GM18505 (cell line): ENCODE measurements at regions not wholly inside any gene's neighbourhood (a gene's known extent, or its start where the extent isn't known, plus 50 kb on each side); places are given as distances from the start of the nearest gene placed in this dataset.
"Not testable (repeated sequence)": the region's sequence is repeated elsewhere in the genome, so short reads cannot be mapped to it uniquely, and the experiment has no call there.

Experiments used
- ATAC-seq: cut with Tn5 transposase; IDR thresholded peaks from one replicate; pipeline ENCODE4 v1.9.1; 2021; ENCODE audit not compliant: unreplicated experiment
- POLR2A ChIP-seq: IDR thresholded peaks from 4 replicates; pipeline ENCODE4 v1.6.1; 2011; ENCODE audit warnings: borderline replicate concordance; ENCODE audit not compliant: insufficient read depth, insufficient read length; ENCODE audit errors: extremely low read depth

DNA sequence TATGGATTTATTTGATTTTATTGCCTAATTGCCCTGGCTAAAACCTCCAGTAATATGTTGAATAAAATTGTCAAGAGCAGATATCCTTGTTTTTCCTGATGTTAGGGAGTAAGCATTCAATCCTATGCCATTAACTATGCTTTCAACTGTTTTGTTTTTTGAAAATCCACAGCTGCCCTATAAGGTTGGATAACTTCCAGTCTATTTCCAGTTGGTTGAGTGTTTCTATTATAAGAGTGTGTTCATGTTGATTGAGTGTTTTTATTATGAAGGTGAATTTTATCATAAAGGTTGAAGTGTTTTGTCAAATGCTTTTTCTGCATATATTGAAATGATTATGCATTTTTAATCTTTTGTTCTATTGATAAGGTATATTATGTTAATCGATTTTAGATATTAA lies 149.9 kb upstream of the SCN7A start:
- no peak for ATAC-seq
- no peak for TF ChIP-seq POLR2A

DNA sequence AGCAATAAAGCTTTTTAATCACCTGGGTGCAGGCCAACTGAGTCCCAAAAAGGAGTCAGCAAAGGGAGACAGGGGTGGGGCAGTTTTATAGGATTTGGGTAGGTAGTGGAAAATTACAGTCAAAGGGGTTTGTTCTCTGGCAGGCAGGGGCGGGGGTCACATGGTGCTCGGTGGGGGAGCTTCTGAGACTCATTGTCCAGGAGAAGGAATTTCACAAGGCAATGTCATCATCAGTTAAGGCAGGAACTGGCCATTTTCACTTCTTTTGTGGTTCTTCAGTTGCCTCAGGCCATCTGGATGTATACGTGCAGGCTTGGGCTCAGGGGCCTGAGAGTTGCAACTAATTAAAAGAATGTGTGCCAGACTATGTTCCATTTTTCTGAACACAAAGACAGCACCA lies 147.5 kb upstream of the SCN7A start:
- not testable (repeated sequence) for ATAC-seq

DNA sequence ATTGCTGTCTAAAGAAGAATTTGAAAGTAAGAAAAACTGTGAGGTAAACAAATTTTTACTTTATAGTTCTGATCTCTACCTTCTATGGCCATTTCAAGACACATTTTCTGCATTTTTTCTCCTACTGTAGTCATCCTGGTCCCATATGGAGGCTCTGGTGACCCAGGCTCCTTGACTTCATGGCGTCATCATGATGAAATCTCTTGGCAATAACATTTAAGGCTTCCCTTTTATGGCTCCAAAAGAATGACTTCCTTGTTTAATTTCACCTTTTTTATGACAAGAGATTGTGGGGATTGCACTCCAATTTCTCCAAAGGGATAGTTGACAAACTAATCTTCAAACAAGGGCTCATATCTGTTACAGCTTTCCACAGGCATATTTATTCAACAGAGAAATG lies 143.0 kb upstream of the SCN7A start:
- no peak for ATAC-seq
- no peak for TF ChIP-seq POLR2A

DNA sequence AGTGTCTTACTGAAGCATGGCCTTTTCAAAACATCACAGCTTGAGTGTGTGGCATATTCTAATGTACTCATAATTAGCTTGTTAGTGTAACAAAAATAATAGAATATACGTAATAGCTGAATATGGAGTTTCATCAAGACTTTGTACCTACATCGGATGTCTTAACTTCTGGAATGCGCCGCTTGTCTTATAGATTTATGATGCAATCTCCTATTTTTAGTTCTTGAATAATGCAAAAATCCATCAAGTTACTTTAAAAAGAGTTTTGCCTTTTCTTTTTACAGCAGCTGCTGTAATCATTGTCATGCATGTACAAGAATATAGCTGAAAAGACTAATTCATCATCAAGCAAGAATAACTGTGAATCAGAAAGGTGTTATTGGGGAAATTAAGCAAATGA lies 140.7 kb upstream of the SCN7A start:
- no peak for ATAC-seq
- no peak for TF ChIP-seq POLR2A

DNA sequence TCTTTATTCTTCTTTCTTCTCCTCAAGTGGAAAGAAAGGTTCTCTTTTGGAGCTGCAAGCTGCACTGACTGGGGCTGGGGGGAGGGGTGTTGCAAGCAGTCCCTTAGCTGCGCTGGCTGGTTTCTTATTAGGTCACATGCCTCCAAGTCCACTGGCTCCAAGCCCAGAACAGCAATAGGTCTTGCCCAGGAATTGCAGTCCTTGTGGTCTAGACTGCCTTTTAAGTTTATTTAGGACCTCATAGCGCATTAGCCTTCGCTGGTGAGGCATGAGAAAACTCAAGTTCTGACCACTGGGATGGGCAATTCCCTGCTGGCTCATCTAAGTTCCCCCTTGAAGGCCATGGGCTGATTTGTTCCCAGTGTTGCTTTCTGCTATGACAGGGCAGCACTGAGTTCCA lies 138.6 kb upstream of the SCN7A start:
- no peak for TF ChIP-seq POLR2A
- ATAC-seq: no peak

DNA sequence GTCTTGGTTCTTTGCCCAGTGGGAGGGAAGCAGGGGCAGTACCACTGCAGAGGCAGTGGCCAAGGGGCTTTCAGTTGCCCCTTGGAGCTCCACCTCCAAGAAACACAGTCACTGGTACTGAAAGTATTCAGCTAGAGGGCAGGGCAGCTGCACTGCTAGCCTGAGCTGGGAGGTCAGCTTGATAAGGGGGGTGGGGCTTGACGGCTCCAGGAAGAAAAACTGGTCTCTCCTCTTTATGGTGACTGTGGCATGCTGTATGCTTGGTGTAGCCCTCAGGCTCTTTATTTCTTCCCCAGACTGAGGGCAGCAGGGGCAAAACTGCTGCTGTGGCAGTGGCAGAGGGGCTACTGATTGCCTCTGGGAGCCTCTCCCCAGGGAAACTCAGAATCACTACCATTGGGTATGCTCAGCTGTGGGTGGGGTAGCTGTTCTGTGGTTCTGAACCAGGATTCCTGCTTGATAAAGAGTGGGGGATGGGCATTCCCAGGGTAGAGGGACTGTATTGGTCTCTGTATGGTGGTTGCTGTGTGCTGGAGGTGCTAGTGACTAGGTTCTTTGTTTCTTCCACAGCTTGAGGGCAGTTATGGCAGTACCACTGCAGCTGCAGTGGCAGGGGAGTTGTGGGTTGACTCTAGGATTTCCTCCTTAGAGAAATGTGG lies 134.6 kb upstream of the SCN7A start:
- ATAC-seq: no peak
- TF ChIP-seq POLR2A: no peak

DNA sequence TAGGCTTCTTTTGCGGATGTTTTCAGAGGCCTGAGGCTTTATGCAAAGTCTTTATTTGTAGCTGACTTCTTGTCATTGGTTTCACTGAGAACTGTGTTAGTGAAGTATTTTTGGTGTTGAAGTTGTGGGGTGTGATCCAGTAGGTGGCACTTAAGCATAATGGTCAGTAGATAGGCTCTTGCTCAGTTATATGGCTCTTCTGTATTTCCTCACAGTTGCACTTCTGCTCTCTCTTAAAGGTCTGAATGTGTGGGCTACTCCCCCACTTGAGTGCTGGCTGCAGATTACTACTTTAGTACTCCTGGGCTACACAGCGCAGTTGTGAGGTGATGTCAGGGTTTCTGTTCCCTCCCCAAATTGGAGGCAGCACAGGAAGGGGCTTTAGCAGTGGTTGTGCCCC lies 133.8 kb upstream of the SCN7A start:
- no peak for TF ChIP-seq POLR2A
- peak; percentile 58 for ATAC-seq

DNA sequence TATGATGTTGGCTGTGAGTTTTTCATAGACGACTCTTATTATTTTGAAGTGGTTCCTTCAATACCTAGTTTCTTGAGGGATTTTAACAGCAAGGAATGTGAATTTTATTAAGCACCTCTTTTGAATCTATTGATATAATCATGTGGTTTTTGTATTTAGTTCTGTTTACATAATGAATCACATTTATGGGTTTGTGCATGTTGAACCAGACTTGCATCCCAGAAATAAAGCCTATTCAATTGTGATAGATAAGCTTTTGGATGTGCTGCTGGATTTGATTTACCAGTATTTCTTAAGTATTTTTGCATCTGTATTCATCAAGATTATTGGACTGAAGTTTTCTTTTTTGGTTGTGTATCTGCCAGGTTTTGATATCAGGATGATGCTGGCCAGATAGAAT lies 131.6 kb upstream of the SCN7A start:
- no peak for ATAC-seq
- TF ChIP-seq POLR2A: no peak

DNA sequence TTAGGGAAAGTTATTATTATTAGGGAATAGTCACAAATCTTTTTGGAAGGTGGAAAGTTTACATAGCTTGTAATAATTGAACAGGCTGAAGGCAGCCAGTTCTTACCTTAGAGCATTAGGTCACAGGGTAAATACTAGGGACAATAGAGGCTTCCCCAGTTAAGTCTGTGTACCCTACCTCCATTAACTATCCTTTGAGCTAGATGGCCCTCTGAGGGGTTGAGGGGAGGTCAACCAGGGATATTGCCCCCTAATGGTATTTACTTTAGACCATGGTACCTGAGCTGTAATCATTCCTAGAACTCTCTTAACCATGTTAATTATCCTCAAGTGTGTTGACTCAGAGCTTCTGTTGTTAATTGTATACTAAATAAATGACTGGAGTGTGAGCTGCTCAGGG lies 120.5 kb upstream of the SCN7A start:
- TF ChIP-seq POLR2A: no peak
- no peak for ATAC-seq

DNA sequence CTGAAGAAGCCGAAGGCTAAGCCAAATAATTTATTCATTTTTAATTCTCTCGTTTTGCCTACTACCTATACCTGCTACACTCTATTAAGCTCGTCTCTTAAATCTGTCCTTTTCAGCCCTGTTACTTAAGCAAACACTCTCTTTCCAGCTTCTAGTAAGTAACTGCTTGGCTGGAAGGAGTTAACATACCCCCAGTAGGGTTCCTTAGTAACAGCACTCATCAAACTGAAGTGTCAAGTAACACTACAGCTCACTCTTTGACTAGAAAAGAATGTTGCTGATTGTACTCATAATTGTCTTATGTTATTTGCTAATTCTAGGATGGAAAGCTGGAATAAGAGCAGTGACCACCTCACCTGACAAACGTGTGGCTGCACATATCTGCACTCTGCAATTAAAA lies 120.0 kb upstream of the SCN7A start:
- TF ChIP-seq POLR2A: no peak
- no peak for ATAC-seq

DNA sequence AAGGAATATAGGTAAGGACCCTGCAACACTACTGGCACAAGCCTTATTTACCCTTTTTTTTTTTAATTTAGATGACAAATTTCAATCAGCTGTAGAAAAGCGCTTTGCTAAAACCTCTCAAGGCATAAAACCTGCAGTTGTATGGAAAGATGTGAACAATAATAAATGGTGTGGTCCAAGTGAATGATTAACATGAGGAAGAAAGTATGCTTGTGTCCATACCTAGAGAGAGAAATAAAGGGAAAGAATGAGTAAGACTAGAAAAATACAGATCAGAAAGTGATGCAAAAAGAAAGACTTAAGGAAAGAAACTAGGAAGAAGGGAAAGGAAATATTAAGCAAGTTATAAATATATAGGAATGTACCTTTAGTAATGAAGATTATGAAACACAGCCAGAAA lies 119.2 kb upstream of the SCN7A start:
- no peak for ATAC-seq

DNA sequence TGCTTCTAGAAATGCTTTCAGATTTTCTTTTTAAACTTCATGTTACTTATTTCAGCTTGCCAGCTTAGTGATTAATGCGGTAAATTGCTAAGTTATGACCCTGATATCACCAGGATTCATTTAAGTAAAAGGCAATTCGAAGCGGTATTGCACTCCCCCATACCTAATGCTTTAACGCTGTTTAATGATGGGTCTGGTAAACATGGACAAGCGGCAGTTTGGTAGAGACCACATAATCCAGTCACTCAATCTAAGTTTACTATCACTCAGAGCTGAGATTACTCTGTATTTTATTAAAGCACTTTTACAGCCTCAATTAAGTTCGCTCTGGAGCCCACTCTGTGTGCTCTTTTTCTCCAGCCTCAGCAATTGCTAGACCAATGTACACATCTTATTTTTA lies 118.2 kb upstream of the SCN7A start:
- ATAC-seq: no peak
- no peak for TF ChIP-seq POLR2A

More for the DNA sequence above, 119.2 kb upstream of the SCN7A start:
- no peak for TF ChIP-seq POLR2A

DNA sequence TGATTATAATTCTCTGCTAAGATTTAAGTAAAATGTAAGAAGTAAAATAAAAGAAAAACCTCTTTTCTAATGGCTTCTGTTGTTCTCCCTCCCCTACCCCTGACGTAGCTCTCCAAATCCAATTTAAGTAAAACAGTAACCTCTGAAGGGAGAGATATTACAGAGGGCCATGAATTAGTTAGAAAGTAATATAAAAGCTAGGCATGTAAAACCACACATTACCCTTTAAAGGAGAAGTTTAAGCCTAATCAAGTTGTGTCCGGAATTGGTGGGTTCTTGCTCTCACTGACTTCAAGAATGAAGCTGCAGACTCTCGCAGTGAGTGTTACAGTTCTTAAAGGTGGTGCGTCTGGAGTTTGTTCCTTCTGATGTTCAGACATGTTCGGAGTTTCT lies 116.9 kb upstream of the SCN7A start:
- no peak for ATAC-seq

DNA sequence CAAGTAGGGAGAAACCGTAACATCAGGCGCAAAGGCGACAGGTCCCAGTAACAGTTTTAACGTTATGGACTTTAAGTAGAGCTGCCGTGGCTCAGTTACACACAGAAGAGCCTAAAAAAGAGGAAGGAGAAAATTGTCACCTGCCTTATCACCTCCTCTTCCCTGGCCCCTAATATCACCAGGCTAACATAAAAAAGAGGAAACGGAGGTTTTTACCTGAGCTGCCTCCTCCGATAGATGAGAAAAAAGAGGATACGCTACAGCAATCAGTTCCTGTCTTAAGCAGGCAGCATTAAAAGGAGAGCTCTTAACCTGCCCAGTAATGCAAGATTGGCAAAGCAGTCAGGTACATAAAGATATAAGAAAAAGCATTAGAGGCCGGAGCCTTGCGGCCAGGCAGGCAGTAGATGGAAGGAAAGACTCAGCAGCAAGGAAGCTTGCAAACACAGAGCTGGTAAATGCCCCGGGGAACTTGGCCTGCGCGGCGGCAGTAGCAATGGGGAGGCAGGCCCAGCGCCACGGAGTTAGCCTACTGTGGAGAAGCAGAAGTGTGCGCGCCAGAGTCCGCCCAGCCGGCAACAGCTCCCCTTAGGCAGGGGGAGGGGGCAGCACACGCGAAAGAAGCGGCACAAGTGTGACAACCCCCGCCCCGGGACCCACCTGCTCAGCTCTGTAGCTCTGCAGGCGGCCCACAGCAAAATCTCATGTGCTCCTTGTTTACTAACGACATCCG lies 116.3 kb upstream of the SCN7A start:
- ATAC-seq: no peak
- TF ChIP-seq POLR2A: no peak

More for the DNA sequence above, 116.9 kb upstream of the SCN7A start:
- no peak for TF ChIP-seq POLR2A
